Endothelial cell of umbilical vein (primary cell): ENCODE measurements at regions not wholly inside any gene's neighbourhood (a gene's known extent, or its start where the extent isn't known, plus 50 kb on each side); places are given as distances from the start of the nearest gene placed in this dataset.

Experiments
- CTCF ChIP-seq, 2 donors: IDR thresholded peaks; 1 replicate in 1 of 2; 2 replicates in 1 of 2; pipeline ENCODE4 v1.5.1; 2011; ENCODE audit warnings: low read length in 2 of 2, mild to moderate bottlenecking in 2 of 2, moderate library complexity in 2 of 2, control low read depth in 1 of 2, inconsistent platforms in 1 of 2, low read depth in 1 of 2; ENCODE audit not compliant: insufficient read depth in 1 of 2; ENCODE audit errors: extremely low read depth in 1 of 2
- EZH2 ChIP-seq: IDR thresholded peaks from 2 replicates; pipeline ENCODE4 v1.6.1; 2012; ENCODE audit warnings: borderline replicate concordance, low read depth, mild to moderate bottlenecking, moderate library complexity, low read length, inconsistent platforms; ENCODE audit not compliant: severe bottlenecking
- FOS ChIP-seq: IDR thresholded peaks from 2 replicates; pipeline ENCODE4 v1.6.1; 2011; ENCODE audit warnings: mild to moderate bottlenecking, low read length, moderate library complexity, borderline replicate concordance; ENCODE audit not compliant: insufficient read depth
- GATA2 ChIP-seq: IDR thresholded peaks from 2 replicates; pipeline ENCODE4 v1.7.0; 2011; ENCODE audit warnings: low read depth, mild to moderate bottlenecking, moderate library complexity, mixed read lengths, low read length; ENCODE audit not compliant: insufficient read length, insufficient read depth
- MAX ChIP-seq: IDR thresholded peaks from 2 replicates; pipeline ENCODE4 v1.6.1; 2011; ENCODE audit not compliant: insufficient read depth, insufficient read length
- MYC ChIP-seq: IDR thresholded peaks from one replicate; pipeline ENCODE4 v1.6.1; 2011; ENCODE audit warnings: mild to moderate bottlenecking, low read depth, low read length
- POLR2A ChIP-seq: IDR thresholded peaks from 2 replicates; pipeline ENCODE4 v1.6.1; 2012; ENCODE audit warnings: low read depth, mild to moderate bottlenecking, control low read depth, low read length
- POLR2AphosphoS5 ChIP-seq: IDR thresholded peaks from 2 replicates; pipeline ENCODE4 v1.6.1; 2012; ENCODE audit warnings: low read depth, mild to moderate bottlenecking, control low read depth, low read length, moderate library complexity; ENCODE audit not compliant: insufficient read depth

DNA sequence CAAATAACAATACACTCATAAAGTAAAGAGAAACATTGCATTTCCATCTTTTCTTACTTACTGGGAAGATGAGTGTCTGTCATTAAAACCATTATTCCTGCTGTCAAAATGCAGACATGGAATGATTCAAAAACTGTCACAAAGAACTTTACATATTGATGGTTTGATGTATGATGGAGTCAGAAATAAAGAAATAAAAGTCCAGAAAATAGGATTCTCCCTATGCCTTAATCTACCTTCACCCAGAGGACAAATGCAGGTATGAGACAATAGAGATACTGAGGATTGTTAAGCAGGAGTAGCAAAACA is 656.1 kb downstream of the TBC1D4 start:
- TF ChIP-seq EZH2 (no peak), POLR2A (no peak), CTCF (IDR thresholded peaks at IDR 0.05; ENCODE audit: extremely low read depth in 1 of 2, insufficient read depth in 1 of 2, low read depth in 1 of 2, low read length in 2 of 2) (no peak), POLR2AphosphoS5 (no peak), MYC (no peak), MAX (no peak), FOS (no peak), GATA2 (peak; percentile 5)
